ENCODE measurements at regions not wholly inside any gene's neighbourhood (a gene's known extent, or its start where the extent isn't known, plus 50 kb on each side); places are given as distances from the start of the nearest gene placed in this dataset.

DNA sequence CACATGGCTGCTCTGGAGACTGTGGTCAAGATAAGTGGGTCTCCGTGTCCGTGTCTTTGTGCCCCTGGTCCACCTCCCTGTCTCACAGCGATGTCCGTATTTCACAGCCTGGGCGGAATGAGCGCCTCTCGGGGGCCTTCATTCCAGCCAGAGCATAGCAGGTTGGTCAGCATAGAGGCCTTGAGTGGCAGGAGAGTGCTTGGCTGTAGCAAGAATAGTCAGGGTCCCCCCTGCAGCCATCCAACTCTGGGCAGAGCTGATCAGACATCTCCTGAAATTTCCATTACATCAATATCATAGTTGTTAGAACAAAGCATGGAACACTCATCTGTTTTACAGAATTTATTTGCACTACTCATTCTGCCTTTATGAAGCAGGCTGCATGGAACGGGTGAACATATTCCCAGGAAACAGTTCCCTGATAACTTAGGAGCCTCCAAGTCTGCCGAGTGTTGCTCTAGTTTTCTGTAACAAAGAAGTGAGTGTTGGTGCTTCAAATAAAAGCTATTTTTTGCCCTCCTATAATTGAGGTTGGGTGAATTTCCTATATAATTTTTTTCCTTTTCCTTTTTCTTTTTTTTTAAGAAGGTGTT, 255.3 kb downstream of the INHBA start:
- Histone ChIP-seq H3K4me2 (ENCODE audit: insufficient read depth, low read length) (peak overlapping the region; percentile 10), H3K4me3 (ENCODE audit: insufficient read depth, low read length) (no peak overlapping the region), H3K4me1 (ENCODE audit: insufficient read depth, low read length) (peaks cover 16% of the 10 kb centered on the region), H3K9me3 (ENCODE audit: low read depth, low read length) (no peaks in the 10 kb centered on the region), H3K27me3 (ENCODE audit: insufficient read depth, low read length) (no peaks in the 10 kb centered on the region), H3K79me2 (ENCODE audit: insufficient read depth, low read length) (no peaks in the 10 kb centered on the region), H2AFZ (ENCODE audit: low read length) (no peak overlapping the region), H4K20me1 (ENCODE audit: insufficient read depth, low read length) (no peaks in the 10 kb centered on the region), H3K36me3 (ENCODE audit: insufficient read depth, low read length) (no peaks in the 10 kb centered on the region), H3K27ac (ENCODE audit: low read depth, low read length) (peak overlapping the region; percentile 44)
- TF ChIP-seq, protein P1, sequence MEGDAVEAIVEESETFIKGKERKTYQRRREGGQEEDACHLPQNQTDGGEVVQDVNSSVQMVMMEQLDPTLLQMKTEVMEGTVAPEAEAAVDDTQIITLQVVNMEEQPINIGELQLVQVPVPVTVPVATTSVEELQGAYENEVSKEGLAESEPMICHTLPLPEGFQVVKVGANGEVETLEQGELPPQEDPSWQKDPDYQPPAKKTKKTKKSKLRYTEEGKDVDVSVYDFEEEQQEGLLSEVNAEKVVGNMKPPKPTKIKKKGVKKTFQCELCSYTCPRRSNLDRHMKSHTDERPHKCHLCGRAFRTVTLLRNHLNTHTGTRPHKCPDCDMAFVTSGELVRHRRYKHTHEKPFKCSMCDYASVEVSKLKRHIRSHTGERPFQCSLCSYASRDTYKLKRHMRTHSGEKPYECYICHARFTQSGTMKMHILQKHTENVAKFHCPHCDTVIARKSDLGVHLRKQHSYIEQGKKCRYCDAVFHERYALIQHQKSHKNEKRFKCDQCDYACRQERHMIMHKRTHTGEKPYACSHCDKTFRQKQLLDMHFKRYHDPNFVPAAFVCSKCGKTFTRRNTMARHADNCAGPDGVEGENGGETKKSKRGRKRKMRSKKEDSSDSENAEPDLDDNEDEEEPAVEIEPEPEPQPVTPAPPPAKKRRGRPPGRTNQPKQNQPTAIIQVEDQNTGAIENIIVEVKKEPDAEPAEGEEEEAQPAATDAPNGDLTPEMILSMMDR (IDR thresholded peaks at IDR 0.05; ENCODE audit: extremely low read depth, low read depth, low read length): no peak
- DNase-seq (ENCODE audit: insufficient read length, low spot score, missing footprints): no peak

DNA sequence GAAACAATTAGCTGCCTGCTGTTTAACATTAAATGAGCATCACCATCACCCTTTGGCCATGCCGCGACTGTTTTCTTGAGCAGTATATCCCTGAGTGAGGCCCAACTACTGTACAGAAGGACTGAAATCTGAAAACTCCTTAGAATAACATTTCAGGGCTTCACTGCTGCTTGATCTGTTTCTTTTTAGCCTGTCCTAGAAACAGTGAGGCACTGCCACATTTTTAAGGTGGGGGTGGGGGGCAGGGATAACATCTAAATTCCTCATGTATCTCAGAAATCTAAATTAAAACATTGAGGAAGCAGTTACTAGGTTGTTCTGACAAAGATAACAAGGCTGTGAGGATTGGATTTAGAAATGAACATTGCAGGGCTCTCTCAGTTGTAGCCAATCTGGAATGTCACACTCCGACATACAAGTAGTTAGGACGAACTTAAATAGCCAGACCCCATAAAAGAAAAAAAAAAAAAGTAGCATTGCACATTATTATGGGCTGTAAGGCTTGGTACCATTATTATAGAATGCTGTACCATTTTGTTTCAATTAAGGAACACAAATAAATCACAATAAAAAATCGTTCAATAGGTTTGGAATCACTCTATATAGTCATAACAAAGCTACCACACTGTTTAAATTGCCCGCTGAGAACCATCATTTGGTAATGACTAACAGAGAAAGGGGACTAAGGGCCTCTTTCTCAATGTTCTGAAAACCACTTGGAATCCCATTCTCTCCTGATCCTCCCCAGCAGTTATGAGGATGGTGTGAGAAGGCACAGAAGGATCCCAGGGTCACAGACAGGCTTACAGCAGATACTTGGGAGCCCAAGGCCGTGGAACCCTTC, 256.1 kb downstream of the INHBA start:
- Histone ChIP-seq H3K79me2 (ENCODE audit: insufficient read depth, low read length) (no peaks in the 10 kb centered on the region), H3K4me2 (ENCODE audit: insufficient read depth, low read length) (no peak overlapping the region), H3K9me3 (ENCODE audit: low read depth, low read length) (no peaks in the 10 kb centered on the region), H3K27ac (ENCODE audit: low read depth, low read length) (no peak overlapping the region), H3K27me3 (ENCODE audit: insufficient read depth, low read length) (no peaks in the 10 kb centered on the region), H3K4me3 (ENCODE audit: insufficient read depth, low read length) (no peak overlapping the region), H3K36me3 (ENCODE audit: insufficient read depth, low read length) (no peaks in the 10 kb centered on the region), H3K4me1 (ENCODE audit: insufficient read depth, low read length) (peaks cover 16% of the 10 kb centered on the region), H4K20me1 (ENCODE audit: insufficient read depth, low read length) (no peaks in the 10 kb centered on the region), H2AFZ (ENCODE audit: low read length) (no peak overlapping the region)
- TF ChIP-seq, protein P1 (IDR thresholded peaks at IDR 0.05; ENCODE audit: extremely low read depth, low read depth, low read length): no peak
- DNase-seq (ENCODE audit: insufficient read length, low spot score, missing footprints): no peak

GRCh38 chr7:41445946-41446345, 256.9 kb downstream of the INHBA start:
- no peak overlapping the region for H2AFZ ChIP-seq (ENCODE audit: low read length)
- no peaks in the 10 kb centered on the region for H3K9me3 ChIP-seq (ENCODE audit: low read depth, low read length)
- no peaks in the 10 kb centered on the region for H3K27me3 ChIP-seq (ENCODE audit: insufficient read depth, low read length)
- H3K4me3 ChIP-seq (ENCODE audit: insufficient read depth, low read length): no peak overlapping the region
- H3K27ac ChIP-seq (ENCODE audit: low read depth, low read length): no peak overlapping the region
- H3K79me2 ChIP-seq (ENCODE audit: insufficient read depth, low read length): no peaks in the 10 kb centered on the region
- TF ChIP-seq, protein P1 (IDR thresholded peaks at IDR 0.05; ENCODE audit: extremely low read depth, low read depth, low read length): no peak
- H3K4me1 ChIP-seq (ENCODE audit: insufficient read depth, low read length): peaks cover 16% of the 10 kb centered on the region
- no peak for DNase-seq (ENCODE audit: insufficient read length, low spot score, missing footprints)
- H4K20me1 ChIP-seq (ENCODE audit: insufficient read depth, low read length): no peaks in the 10 kb centered on the region
- no peak overlapping the region for H3K4me2 ChIP-seq (ENCODE audit: insufficient read depth, low read length)
- no peaks in the 10 kb centered on the region for H3K36me3 ChIP-seq (ENCODE audit: insufficient read depth, low read length)

DNA sequence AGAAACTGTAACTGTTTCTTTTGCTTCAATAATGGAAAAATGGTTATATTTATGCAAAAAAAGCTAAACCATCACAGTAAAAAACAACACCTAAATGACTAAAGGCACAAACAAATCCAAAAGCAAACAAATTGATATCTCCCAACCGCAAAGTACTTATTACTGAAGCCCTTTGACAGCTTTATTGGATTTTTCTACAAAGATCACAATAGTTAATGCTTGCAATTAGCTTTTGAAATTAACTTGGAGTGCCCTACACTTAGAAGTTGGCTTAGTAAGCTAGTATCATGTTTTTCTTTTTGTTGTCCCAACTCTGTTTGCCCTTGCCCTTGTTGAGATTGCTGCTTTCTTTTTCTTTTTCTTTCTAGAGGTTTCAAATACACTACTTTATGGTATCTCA, 257.5 kb downstream of the INHBA start:
- Histone ChIP-seq H2AFZ (ENCODE audit: low read length) (no peak overlapping the region), H3K4me3 (ENCODE audit: insufficient read depth, low read length) (no peak overlapping the region), H3K36me3 (ENCODE audit: insufficient read depth, low read length) (no peaks in the 10 kb centered on the region), H3K4me2 (ENCODE audit: insufficient read depth, low read length) (no peak overlapping the region), H3K9me3 (ENCODE audit: low read depth, low read length) (no peaks in the 10 kb centered on the region), H3K4me1 (ENCODE audit: insufficient read depth, low read length) (peaks cover 16% of the 10 kb centered on the region), H3K27ac (ENCODE audit: low read depth, low read length) (no peak overlapping the region), H3K79me2 (ENCODE audit: insufficient read depth, low read length) (no peaks in the 10 kb centered on the region), H3K27me3 (ENCODE audit: insufficient read depth, low read length) (no peaks in the 10 kb centered on the region), H4K20me1 (ENCODE audit: insufficient read depth, low read length) (no peaks in the 10 kb centered on the region)
- DNase-seq (ENCODE audit: insufficient read length, low spot score, missing footprints): no peak
- TF ChIP-seq, protein P1 (IDR thresholded peaks at IDR 0.05; ENCODE audit: extremely low read depth, low read depth, low read length): no peak

Measured in osteoblast (primary cell).